CD4-positive, alpha-beta T cell (primary cell): ENCODE measurements at regions not wholly inside any gene's neighbourhood (a gene's known extent, or its start where the extent isn't known, plus 50 kb on each side); places are given as distances from the start of the nearest gene placed in this dataset.
"Not testable (repeated sequence)": the region's sequence is repeated elsewhere in the genome, so short reads cannot be mapped to it uniquely, and the experiment has no call there.

ENCODE experiments used
- ATAC-seq: fragments of 200-7000 bp; cut with Tn5 transposase; one replicate; pipeline ENCODE4 v1.10.0; 2022; ENCODE audit warnings: mild to moderate bottlenecking; ENCODE audit not compliant: poor library complexity
- CTCF ChIA-PET: fragments of 350-600 bp; sonication (Branson Sonifier 250); formaldehyde crosslinking; loops from one replicate; lab custom pipeline; 2021; ENCODE audit warnings: antibody characterized with exemption, inconsistent platforms; lab: Charles Lee
- POLR2A ChIA-PET: fragments of 350-600 bp; sonication (Branson Sonifier 250); formaldehyde crosslinking; loops from one replicate; lab custom pipeline; 2021; ENCODE audit warnings: antibody characterized with exemption, inconsistent platforms; lab: Charles Lee
- DNase-seq, 14 experiments: peaks; one replicate each; pipeline ENCODE4 v3.0.0-alpha.2; 2013 to 2020; ENCODE audit warnings: mixed read lengths in 2 of 14
- H3K27ac ChIP-seq, 2 donors: one replicate each; pipeline versions ENCODE4 v1.5.1 to v1.7.0; 2013; ENCODE audit warnings: low read length in 2 of 2, low read depth in 1 of 2, mild to moderate bottlenecking in 1 of 2
- H3K27me3 ChIP-seq, 2 experiments: 1 replicate in 1 of 2; 2 replicates in 1 of 2; pipeline versions ENCODE4 v1.6.1 to v1.7.0; 2013; ENCODE audit warnings: low read length in 2 of 2, control low read depth in 1 of 2, mild to moderate bottlenecking in 1 of 2, moderate library complexity in 1 of 2; ENCODE audit not compliant: insufficient read depth in 2 of 2, control insufficient read depth in 1 of 2
- H3K36me3 ChIP-seq: one replicate; pipeline ENCODE4 v1.6.1; 2013; ENCODE audit warnings: low read length, control low read depth; ENCODE audit not compliant: insufficient read depth
- H3K4me1 ChIP-seq: one replicate; pipeline ENCODE4 v1.6.1; 2013; ENCODE audit warnings: low read length, control low read depth; ENCODE audit not compliant: insufficient read depth
- H3K4me3 ChIP-seq: one replicate; pipeline ENCODE4 v1.5.1; 2013; ENCODE audit warnings: mild to moderate bottlenecking, low read length, moderate library complexity
- H3K9me3 ChIP-seq, 2 experiments: 1 replicate in 1 of 2; 2 replicates in 1 of 2; pipeline versions ENCODE4 v1.6.1 to v1.7.0; 2013; ENCODE audit warnings: low read length in 2 of 2, mild to moderate bottlenecking in 2 of 2, control low read depth in 1 of 2, moderate library complexity in 1 of 2; ENCODE audit not compliant: control insufficient read depth in 1 of 2, insufficient read depth in 1 of 2
- H3K27ac Mint-ChIP-seq: one replicate; pipeline ENCODE4 v1.8.0; 2020; ENCODE audit warnings: mixed read lengths
- H3K27me3 Mint-ChIP-seq: one replicate; pipeline ENCODE4 v1.8.0; 2021; ENCODE audit warnings: mixed read lengths
- H3K36me3 Mint-ChIP-seq: one replicate; pipeline ENCODE4 v1.8.0; 2021; ENCODE audit warnings: low read depth, mixed read lengths
- H3K4me1 Mint-ChIP-seq: one replicate; pipeline ENCODE4 v1.8.0; 2021; ENCODE audit warnings: low read depth, mixed read lengths
- H3K4me3 Mint-ChIP-seq: one replicate; pipeline ENCODE4 v1.8.0; 2020; ENCODE audit warnings: mild to moderate bottlenecking, mixed read lengths
- H3K9me3 Mint-ChIP-seq: one replicate; pipeline ENCODE4 v1.8.0; 2020; ENCODE audit warnings: mixed read lengths
- CTCF ChIP-seq: fragments of 200-600 bp; IDR thresholded peaks from one replicate; pipeline ENCODE4 v1.8.0; 2022; ENCODE audit warnings: antibody characterized with exemption, mild to moderate bottlenecking
- intact Hi-C, 2 experiments: fragments of 100-400 bp; cut with DNase I in 1 of 2; cut with micrococcal nuclease in 1 of 2; formaldehyde crosslinking; loops; one replicate each; pipeline versions ENCODE4 v1.15.1 to v1.9.0; 2023 to 2025; cut with DNase I, micrococcal nuclease

GRCh38 chr21:16460936-16461335 is 731.2 kb downstream of the USP25 start:
- no peak for TF ChIP-seq CTCF
- ATAC-seq = no peak
- Mint-ChIP-seq H3K4me3 (no peak overlapping the region), H3K9me3 (peaks cover 7% of the 10 kb centered on the region), H3K4me1 (no peaks in the 10 kb centered on the region), H3K27me3 (no peaks in the 10 kb centered on the region), H3K27ac (no peak overlapping the region), H3K36me3 (no peaks in the 10 kb centered on the region)
- Histone ChIP-seq H3K27me3 (no peaks in the 10 kb centered on the region), H3K36me3 (no peaks in the 10 kb centered on the region), H3K4me3 (no peak overlapping the region), H3K27ac (no peak overlapping the region), H3K4me1 (no peaks in the 10 kb centered on the region), H3K9me3 (peaks cover 0 to 7% of the 10 kb centered on the region in 2 experiments)
- ChIA-PET POLR2A (no interaction called here), CTCF (no interaction called here)
- DNase-seq = no peak
- intact Hi-C loops = no loop called here

- H3K36me3 Mint-ChIP-seq, POLR2A ChIA-PET, H3K4me1 ChIP-seq, H3K27ac Mint-ChIP-seq, H3K4me3 ChIP-seq, DNase-seq, H3K27me3 Mint-ChIP-seq, H3K4me1 Mint-ChIP-seq, H3K27ac ChIP-seq, intact Hi-C loops, H3K36me3 ChIP-seq, CTCF ChIA-PET, H3K27me3 ChIP-seq, H3K4me3 Mint-ChIP-seq, H3K9me3 ChIP-seq, ATAC-seq: not testable (repeated sequence)
- H3K9me3 Mint-ChIP-seq = peaks cover 14% of the 10 kb centered on the region
Measured at GRCh38 chr21:16464211-16464889, 734.6 kb downstream of the USP25 start.

- H3K36me3 Mint-ChIP-seq = no peaks in the 10 kb centered on the region
- intact Hi-C loops = no loop called here
- Histone ChIP-seq H3K4me3 (no peak overlapping the region), H3K36me3 (no peaks in the 10 kb centered on the region), H3K4me1 (no peaks in the 10 kb centered on the region), H3K27ac (no peak overlapping the region), H3K9me3 (peaks cover 0 to 7% of the 10 kb centered on the region in 2 experiments), H3K27me3 (no peaks in the 10 kb centered on the region)
- ChIA-PET CTCF (no interaction called here), POLR2A (no interaction called here)
- DNase-seq (no peak), ATAC-seq (no peak)
- TF ChIP-seq CTCF = no peak
- H3K9me3 Mint-ChIP-seq = peaks cover 10% of the 10 kb centered on the region
- H3K27me3 Mint-ChIP-seq = no peaks in the 10 kb centered on the region
- H3K27ac Mint-ChIP-seq = no peak overlapping the region
- no peaks in the 10 kb centered on the region for H3K4me1 Mint-ChIP-seq
- no peak overlapping the region for H3K4me3 Mint-ChIP-seq
Measured at GRCh38 chr21:16468184-16468583, 738.4 kb downstream of the USP25 start.

GRCh38 chr21:16473988-16474387 is 744.2 kb downstream of the USP25 start:
- CTCF ChIA-PET = no interaction called here
- H3K9me3 Mint-ChIP-seq = peaks cover 5% of the 10 kb centered on the region

More at GRCh38 chr21:16473988-16474387, 744.2 kb downstream of the USP25 start:
- TF ChIP-seq CTCF = no peak
- Histone ChIP-seq H3K4me1 (no peaks in the 10 kb centered on the region), H3K27me3 (no peaks in the 10 kb centered on the region), H3K4me3 (no peak overlapping the region), H3K27ac (no peak overlapping the region), H3K36me3 (no peaks in the 10 kb centered on the region), H3K9me3 (no peaks in the 10 kb centered on the region)
- H3K4me3 Mint-ChIP-seq = no peak overlapping the region
- intact Hi-C loops = no loop called here
- POLR2A ChIA-PET = no interaction called here
- no peaks in the 10 kb centered on the region for H3K4me1 Mint-ChIP-seq
- no peak overlapping the region for H3K27ac Mint-ChIP-seq
- H3K36me3 Mint-ChIP-seq = no peaks in the 10 kb centered on the region
- DNase-seq (no peak), ATAC-seq (no peak)
- H3K27me3 Mint-ChIP-seq = no peaks in the 10 kb centered on the region
